HG02852 (cell line): ENCODE measurements at regions not wholly inside any gene's neighbourhood (a gene's known extent, or its start where the extent isn't known, plus 50 kb on each side); places are given as distances from the start of the nearest gene placed in this dataset.
"Not testable (repeated sequence)": the region's sequence is repeated elsewhere in the genome, so short reads cannot be mapped to it uniquely, and the experiment has no call there.

Experiments
- ATAC-seq: cut with Tn5 transposase; IDR thresholded peaks from one replicate; pipeline ENCODE4 v1.9.1; 2021; ENCODE audit warnings: mild to moderate bottlenecking, moderate library complexity; ENCODE audit not compliant: unreplicated experiment

GRCh38 chr10:109418795-109419194, 504.5 kb downstream of the XPNPEP1 start:
- ATAC-seq = no peak

- ATAC-seq = no peak
Observed at GRCh38 chr10:109417803-109418202, 505.5 kb downstream of the XPNPEP1 start.

GRCh38 chr10:109412353-109412752, 511.0 kb downstream of the XPNPEP1 start:
- no peak for ATAC-seq

DNA sequence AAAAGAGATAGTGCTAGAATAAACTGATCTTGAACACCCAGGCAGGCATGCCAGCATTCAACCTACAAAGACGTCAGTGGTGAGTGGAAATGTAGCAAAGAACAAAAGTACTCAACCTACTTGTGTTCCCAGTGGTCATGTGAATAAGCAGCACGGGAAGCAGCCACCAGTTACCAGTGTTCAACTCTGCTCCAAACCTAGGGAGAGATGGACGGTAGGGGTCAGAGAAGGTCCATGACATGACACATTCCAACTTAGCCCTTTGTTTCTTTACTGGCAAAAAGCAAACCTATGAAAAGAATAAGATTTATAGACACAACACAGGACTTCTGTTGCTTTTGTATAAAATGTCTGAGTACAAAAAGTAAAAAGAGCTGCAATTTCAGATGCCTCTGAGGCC, 511.4 kb downstream of the XPNPEP1 start:
- ATAC-seq = no peak

DNA sequence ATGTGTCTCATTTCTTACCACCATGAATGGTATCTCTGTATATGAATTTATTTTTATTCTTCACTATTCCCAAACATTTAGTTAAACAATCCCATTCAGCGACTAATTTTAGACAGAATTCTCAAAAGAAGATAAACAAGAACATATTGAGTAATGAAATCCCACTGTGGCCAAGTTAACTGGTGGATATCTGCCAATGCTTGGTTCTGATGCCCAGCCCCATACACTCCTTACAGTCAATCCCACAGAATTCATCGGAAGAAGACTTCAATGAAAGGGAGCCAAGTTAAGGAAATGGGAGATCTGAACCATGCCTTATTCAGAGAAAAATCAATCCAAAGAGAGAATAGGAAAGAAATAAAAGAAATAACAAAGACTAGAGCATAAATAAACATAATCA, 518.0 kb downstream of the XPNPEP1 start:
- ATAC-seq = no peak

DNA sequence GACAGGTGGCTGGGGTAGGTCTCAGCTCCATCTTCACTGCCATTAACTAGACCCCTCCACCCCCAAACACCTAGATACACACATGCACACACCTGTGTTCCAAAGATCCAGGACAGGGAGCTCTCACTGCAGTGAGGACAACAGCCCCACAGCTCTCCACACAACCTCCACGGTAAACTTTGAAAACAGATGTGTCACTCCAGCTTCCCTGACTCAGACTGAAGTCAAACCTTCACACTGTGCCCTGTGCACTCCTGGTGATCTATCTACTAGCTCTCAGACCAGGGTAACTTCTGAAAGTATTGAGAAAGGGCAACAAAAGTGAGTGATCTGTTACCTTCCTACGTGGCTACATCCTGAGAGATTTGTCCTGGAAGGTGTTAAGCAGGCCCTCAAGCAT, 519.8 kb downstream of the XPNPEP1 start:
- ATAC-seq = no peak

- ATAC-seq = no peak
Observed at GRCh38 chr10:109393425-109393824, 529.9 kb downstream of the XPNPEP1 start.

DNA sequence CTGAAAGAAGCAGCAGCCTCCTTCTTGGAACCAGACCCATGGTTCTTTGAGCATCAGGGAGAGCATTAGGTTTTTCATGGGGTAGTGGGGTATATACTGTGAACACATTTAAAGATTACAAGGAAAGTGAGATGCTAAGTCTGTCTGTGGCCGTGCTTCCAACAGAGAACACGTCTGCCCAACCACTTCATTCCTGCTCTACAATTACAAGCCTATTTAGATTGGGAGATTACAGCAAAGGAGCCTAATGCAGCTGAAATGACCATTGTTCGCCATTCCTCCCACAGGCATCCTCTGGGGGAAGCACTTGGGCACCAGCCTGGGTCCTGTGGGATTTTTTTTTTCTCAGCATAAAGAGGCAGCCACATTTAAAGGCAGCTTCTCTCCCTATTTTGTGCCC, 536.4 kb downstream of the XPNPEP1 start:
- no peak for ATAC-seq

GRCh38 chr10:109386101-109386500, 537.2 kb downstream of the XPNPEP1 start:
- ATAC-seq = no peak

- ATAC-seq = no peak
Observed at GRCh38 chr10:109379186-109379585, 544.1 kb downstream of the XPNPEP1 start.

DNA sequence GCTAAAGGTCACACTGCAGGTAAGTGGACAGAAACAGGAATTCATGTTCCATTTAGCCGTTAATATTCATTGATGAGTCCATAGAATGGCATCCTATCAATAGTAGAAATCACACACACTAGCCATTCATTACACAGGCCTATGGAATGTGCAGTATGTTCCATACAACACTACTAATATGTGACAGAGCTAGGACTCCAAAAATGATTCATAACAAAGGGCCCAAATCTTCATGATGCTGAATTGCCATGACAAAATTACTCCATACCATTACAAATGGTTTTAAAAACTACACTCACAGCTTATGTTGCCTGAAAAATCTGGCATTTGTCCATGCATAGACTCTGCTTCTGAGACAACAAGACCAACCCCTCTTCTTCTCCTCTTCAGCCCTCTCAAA, 549.1 kb downstream of the XPNPEP1 start:
- no peak for ATAC-seq

- ATAC-seq = no peak
Observed at GRCh38 chr10:109359316-109359715, 564.0 kb downstream of the XPNPEP1 start.

- ATAC-seq = no peak
Observed at GRCh38 chr10:109358325-109358724, 565.0 kb downstream of the XPNPEP1 start.

GRCh38 chr10:109348324-109348723, 575.0 kb downstream of the XPNPEP1 start:
- ATAC-seq = no peak

DNA sequence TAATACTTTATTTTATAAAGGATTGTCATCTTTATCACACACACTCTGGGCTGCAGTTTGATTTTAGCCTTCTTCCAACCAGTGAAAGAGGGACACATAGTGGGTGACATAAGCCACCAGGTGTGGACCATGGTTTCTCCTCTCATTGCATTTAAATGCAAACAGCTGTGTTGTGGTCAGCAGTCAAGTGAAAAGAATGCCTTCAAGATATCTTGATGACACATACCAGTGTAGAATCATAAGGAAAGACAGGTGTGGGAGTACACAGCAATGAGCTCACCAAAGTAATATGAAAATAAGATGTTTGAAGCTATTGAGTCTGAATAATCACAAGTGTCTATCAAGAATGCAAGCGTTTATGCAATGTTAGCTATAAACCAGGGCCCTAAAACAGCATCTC, 580.0 kb downstream of the XPNPEP1 start:
- no peak for ATAC-seq

DNA sequence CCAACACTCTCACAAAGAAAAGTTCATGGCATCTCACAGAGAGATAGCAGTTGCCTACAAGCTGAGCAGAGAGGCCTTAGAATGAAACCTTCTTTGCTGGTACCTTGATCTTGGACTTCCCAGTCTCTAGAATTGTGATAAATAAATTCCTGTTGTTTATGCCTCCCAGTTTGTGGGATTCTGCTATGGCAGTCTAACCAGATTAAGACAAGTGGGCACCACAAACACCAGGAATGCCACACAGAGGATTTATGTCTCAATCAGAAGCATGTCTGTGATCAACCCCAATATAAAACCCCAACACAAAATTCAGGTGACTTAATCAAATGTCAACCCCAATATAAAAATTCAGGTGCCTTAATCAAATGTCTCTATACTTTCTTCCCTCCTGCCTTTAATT, 581.3 kb downstream of the XPNPEP1 start:
- no peak for ATAC-seq

- no peak for ATAC-seq
Observed at GRCh38 chr10:109328001-109328400, 595.3 kb downstream of the XPNPEP1 start.

DNA sequence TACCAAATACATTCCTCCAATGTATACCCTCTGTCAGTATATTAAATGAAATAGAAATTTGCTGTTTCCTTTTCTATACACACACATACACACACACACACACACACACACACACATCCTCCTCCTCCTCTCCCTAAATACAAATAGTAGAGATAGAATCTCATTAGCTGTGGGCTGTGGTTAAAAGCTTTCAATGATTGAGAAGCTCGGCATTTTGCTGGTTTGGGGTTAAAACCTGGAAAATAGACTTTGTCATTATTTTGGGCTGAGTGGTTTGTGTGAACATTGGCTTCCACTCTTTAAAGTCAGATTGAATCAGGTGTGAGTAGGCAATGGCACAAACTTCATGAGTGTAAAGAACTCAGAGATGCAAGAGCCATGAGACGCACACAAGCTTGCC, 596.0 kb downstream of the XPNPEP1 start:
- no peak for ATAC-seq

DNA sequence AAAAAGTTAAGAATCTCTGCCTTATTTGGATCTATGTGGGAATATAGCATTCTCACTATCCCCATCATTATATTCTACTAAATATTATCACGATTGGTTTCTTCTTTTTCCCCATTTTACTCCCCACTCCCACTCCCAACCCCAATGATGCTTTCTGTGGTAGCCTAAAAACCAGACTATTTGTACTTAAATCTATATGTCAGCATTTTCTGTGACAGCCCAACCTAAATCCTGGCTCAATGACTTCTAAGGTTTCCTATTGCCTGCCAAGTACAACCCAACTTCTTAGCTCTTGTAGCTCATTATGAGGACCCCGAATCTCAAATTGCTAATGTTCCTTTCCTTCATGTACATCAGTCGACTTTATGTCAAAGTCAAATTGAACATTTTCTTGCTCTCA, 598.6 kb downstream of the XPNPEP1 start:
- no peak for ATAC-seq

- ATAC-seq = no peak
Observed at GRCh38 chr10:109317746-109318366, 605.5 kb downstream of the XPNPEP1 start.

DNA sequence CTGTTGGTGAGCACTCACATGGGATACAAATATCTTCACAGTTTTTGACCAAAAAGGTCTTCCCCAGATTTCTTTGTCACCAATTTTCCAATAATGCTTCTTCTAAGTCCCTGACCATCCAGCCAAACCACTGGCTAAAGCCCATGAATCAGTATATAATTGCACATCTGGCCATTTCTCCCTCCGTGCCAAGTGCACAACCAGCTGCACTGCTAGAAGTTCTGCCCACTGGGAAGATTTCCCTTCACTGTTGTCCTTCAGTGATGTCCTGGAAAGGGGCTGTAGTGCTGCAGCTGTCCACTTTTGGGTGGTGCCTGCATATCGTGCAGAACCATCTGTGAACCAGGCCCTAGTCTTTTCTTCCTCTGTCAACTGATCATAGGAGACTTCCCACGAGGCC, 609.3 kb downstream of the XPNPEP1 start:
- not testable (repeated sequence) for ATAC-seq

- not testable (repeated sequence) for ATAC-seq
Observed at GRCh38 chr10:109312555-109312954, 610.8 kb downstream of the XPNPEP1 start.

- no peak for ATAC-seq
Observed at GRCh38 chr10:109308971-109309370, 614.3 kb downstream of the XPNPEP1 start.
